Right ventricle myocardium inferior (tissue), 1 donor: ENCODE measurements at regions not wholly inside any gene's neighbourhood (a gene's known extent, or its start where the extent isn't known, plus 50 kb on each side); places are given as distances from the start of the nearest gene placed in this dataset.
"Not testable (repeated sequence)": the region's sequence is repeated elsewhere in the genome, so short reads cannot be mapped to it uniquely, and the experiment has no call there.

ENCODE experiments used
- ATAC-seq: fragments of 200-7000 bp; cut with Tn5 transposase; one replicate; pipeline ENCODE4 v1.9.1; 2020; ENCODE audit warnings: mild to moderate bottlenecking, moderate library complexity
- DNase-seq: peaks from one replicate; pipeline ENCODE4 v3.0.0; 2021; ENCODE audit errors: missing footprints
- intact Hi-C: fragments of 100-400 bp; cut with DNase I; formaldehyde crosslinking; loops from one replicate; pipeline ENCODE4 v1.11.0; 2022
- donor health status: DM: no; HTN: yes; CAD: no; lungs with severe emphysema.

DNA sequence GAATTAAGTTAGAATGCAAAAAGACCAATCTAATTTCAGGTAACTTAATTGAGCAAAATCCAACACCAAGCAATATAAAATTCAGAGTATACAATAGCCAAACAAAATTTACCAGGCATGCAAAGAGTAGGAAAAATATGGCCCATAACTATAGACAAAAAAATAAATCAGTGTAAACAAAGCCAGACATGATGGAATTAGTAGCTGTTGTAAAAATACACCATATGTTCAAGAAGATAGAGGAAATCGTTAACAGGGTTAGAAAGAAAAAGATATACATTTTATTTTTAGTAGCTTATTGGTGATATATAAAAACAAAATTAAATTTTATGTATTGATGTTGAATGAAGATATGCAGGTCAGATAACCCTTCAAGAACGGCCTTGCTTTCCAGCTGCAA lies 621.1 kb upstream of the MIR17HG start:
- no peak for ATAC-seq
- intact Hi-C loops = no loop called here
- no peak for DNase-seq

DNA sequence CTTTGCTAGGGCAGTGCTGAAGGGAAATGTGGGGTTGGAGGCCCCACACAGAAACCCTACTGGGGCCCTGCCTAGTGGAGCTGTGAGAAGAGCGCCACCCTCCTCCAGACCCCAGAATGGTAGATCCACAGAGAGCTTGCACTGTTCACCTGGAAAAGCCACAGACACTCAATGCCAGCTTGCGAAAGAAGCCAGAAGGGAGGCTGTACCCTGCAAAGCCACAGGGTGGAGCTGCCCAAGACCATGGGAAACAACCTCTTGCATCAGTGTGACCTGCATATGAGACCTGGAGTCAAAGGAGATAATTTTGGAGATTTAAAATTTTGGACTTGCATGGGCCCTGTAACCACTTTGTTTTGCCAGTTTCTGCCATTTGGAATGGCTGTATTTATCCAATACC lies 615.4 kb upstream of the MIR17HG start:
- no peak for DNase-seq
- no peak for ATAC-seq
- intact Hi-C loops = no loop called here

- DNase-seq, ATAC-seq, intact Hi-C loops: not testable (repeated sequence)
Observed at GRCh38 chr13:90734497-90734896, 613.0 kb upstream of the MIR17HG start.

DNA sequence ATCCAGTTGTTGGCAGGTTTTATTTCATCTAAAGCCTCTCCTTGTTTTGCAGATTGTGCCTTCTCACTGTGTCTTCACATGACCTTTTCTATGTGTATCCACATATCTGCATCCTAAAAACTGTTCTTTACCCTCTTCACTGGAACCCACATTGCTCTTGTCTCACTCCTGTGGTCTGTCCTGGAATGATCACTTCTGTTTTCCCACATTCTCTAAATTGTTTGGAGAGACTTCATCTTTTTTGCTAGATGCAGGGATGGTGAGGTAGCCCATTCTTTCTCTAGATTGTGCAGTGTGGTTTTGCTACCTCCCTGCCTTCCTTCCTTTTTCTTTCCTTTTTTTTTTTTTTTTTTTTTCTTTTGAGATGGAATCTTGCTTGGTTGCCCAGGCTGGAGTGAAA lies 608.6 kb upstream of the MIR17HG start:
- ATAC-seq = no peak
- intact Hi-C loops = no loop called here
- DNase-seq = no peak

- intact Hi-C loops = no loop called here
- DNase-seq (no peak), ATAC-seq (no peak)
Observed at GRCh38 chr13:90740099-90740498, 607.4 kb upstream of the MIR17HG start.

DNA sequence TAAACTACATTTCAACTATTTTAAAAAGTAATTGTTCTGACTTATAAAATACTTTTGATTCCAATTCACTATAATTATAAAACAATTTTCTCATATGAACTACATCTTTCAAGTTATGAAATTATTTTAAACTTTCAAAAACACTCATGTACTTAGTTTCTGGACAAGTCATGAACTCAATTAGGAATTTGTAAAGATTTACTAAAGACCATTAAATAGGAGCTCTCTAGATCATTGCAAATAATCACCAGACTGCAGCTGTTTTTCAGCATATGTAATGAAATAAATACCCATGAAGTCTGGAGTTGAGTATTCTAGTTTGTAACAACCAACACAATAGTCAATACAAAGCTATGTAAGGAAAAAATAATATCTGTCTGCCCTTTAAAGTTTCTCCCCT lies 605.1 kb upstream of the MIR17HG start:
- intact Hi-C loops = no loop called here
- no peak for DNase-seq
- ATAC-seq = no peak

DNA sequence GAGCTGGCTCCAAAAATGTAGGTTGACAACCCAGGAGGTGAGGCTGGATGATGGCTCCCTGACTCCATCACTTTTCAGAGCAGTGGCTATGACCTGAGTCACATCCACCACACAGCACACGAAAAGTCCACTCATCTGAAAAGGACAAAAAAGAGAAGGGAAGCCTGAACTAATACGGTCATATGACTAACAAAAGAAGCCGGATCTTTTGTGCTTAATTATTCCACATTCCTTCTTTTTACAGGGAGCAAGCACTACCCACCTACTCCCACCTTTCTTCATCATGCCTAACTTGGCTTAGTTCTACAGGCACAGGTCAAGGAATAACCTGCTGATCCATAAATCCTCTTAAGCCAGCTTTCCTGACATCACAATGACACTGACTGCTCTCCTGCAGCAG lies 601.3 kb upstream of the MIR17HG start:
- intact Hi-C loops = no loop called here
- ATAC-seq (no peak), DNase-seq (no peak)

DNA sequence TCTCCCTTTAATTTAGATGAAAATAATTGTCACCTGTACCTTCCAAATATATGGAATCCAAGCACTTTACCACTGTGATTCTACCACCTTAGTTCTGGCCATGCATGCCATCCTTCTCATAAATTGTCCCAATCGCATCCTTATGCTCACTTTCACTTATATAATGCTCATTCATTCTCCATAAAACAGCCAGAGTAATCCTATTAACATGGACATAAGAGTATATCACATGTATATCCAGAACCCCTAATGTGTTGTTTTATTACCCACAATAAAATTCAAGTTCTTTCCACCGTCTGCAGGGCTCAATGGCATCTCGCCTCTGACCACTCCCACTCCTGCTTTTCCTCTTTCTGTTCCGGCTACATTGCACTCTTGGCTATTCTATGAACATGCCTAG lies 597.5 kb upstream of the MIR17HG start:
- intact Hi-C loops = no loop called here
- ATAC-seq = no peak
- no peak for DNase-seq

DNA sequence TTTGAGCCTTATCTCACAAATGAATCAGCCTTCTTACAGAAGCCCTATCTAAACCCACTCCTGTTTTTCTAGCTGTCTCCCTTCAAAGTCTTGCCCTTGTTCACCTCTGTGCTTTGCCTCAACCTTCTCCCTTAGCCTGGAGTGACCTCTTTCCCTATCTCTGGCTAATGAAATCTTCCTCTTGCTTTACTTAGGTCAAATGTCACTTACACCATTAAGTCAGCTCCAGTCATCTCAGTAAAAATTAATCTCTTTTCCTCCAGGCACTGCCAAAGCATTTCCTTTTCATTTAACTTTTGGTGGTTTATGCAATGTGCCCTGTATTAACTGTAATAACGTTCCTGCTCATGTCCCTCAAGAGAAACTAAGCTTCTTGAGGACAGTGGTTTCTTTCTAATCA lies 596.5 kb upstream of the MIR17HG start:
- intact Hi-C loops = no loop called here
- no peak for ATAC-seq
- no peak for DNase-seq

DNA sequence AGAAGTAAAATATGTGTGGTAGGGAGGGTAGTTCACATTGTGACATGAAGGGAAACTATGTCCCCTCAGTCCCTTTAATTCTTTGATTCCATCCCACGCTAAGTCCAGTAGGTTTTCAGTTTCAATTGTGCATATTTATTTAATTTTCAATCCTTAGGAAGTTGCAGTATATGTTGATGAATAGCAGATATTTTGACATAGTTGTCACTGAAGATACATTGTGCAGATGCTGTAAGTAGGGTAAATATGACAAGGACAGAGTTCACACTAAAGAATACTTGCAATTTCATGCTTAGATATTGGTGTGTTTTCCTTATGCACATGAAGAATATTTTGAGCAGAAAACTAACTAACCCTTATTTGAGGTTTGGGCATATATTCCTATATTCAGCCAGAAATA lies 595.4 kb upstream of the MIR17HG start:
- DNase-seq (no peak), ATAC-seq (no peak)
- intact Hi-C loops = no loop called here

DNA sequence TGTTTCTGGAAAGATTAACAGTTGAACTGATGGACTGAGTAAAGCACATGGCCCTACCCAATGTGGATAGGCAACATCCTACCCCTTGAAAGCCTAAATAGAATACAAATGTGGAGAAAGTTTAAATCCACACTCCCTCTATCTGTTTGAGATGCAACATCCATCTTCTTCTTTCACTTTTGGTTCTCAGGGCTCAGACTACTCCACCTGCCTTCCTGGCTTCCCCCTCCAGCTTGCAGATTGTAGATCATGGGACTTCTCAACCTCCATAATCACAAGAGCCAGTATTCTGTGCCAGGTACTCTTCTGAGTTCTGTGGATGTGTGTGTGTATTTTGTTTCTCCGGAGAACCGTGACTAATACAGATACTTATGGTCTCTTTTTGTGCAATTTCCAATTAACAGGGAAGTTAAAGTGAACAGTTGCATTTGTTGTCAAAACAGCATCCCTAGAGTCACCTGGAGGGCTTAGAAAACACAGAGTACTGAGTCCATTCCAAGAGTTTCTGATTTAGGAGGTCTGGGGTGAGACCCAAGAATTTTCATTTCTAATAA lies 590.3 kb upstream of the MIR17HG start:
- DNase-seq (no peak), ATAC-seq (no peak)
- intact Hi-C loops = no loop called here

DNA sequence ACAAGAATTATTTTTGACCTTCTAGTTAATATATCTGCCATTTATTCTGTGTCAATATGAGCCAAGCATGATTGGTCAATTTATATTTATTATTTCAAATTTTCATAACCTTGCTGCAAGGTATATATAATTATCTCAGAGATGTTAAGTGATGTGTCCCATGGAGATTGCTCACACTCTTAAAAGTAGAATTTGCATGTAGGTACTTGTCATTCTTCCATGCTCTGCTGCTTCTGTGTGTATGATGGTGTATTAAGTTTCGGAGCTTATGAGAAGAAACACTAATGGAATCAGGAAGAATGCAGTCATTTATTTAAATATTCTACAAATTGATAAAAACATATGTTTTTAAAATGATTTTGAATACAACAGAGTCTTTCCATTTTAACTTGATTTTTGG lies 586.8 kb upstream of the MIR17HG start:
- intact Hi-C loops = no loop called here
- ATAC-seq (no peak), DNase-seq (no peak)

GRCh38 chr13:90763476-90764150 lies 583.9 kb upstream of the MIR17HG start:
- DNase-seq (no peak), ATAC-seq (no peak)
- intact Hi-C loops = no loop called here

GRCh38 chr13:90766386-90766902 lies 581.0 kb upstream of the MIR17HG start:
- intact Hi-C loops = no loop called here
- DNase-seq (no peak), ATAC-seq (no peak)

- ATAC-seq (no peak), DNase-seq (no peak)
- intact Hi-C loops = no loop called here
Observed at GRCh38 chr13:90768116-90768515, 579.4 kb upstream of the MIR17HG start.

GRCh38 chr13:90769387-90769786 lies 578.1 kb upstream of the MIR17HG start:
- intact Hi-C loops = no loop called here
- ATAC-seq = no peak
- no peak for DNase-seq

- no peak for ATAC-seq
- intact Hi-C loops = no loop called here
- DNase-seq = no peak
Observed at GRCh38 chr13:90770334-90770733, 577.2 kb upstream of the MIR17HG start.

- DNase-seq (no peak), ATAC-seq (no peak)
- intact Hi-C loops = no loop called here
Observed at GRCh38 chr13:90773681-90774080, 573.8 kb upstream of the MIR17HG start.

- no peak for DNase-seq
- intact Hi-C loops = no loop called here
- no peak for ATAC-seq
Observed at GRCh38 chr13:90776051-90776748, 571.3 kb upstream of the MIR17HG start.

- DNase-seq (no peak), ATAC-seq (no peak)
- intact Hi-C loops = no loop called here
Observed at GRCh38 chr13:90783273-90783672, 564.2 kb upstream of the MIR17HG start.
